ENCODE measurements at regions not wholly inside any gene's neighbourhood (a gene's known extent, or its start where the extent isn't known, plus 50 kb on each side); places are given as distances from the start of the nearest gene placed in this dataset.

DNA sequence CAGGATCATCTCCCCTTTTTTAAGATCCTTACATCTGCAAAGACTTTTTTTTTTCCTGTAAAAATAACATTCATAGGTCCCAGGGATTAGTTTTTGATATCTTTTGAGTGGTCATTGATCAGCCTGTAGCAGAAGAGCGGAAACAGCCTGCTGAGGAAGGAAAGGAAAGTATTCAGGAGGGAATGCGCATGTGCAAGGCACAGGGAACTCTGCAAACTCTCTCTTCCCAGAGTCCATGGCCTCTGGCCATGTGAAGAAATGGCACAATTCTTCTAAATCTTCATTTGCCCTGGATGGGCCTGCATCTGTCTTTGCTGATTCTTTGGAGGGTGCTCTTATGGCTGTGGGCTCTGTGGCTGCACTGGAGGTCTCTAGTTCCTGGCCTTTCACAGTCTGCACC, 60.1 kb upstream of the SKOR2 start:
- TF ChIP-seq CTCF (IDR thresholded peaks at IDR 0.05; ENCODE audit: poor library complexity) (no peak), EZH2 (IDR thresholded peaks at IDR 0.05; ENCODE audit: borderline replicate concordance) (no peak)

Data from hepatocyte (in vitro differentiated cells).